Activated naive CD4-positive, alpha-beta T cell treated with anti-CD3 and anti-CD28 coated beads, Interleukin-2, amount 50 U/mL, for 16 hours (primary cell): ENCODE measurements at regions not wholly inside any gene's neighbourhood (a gene's known extent, or its start where the extent isn't known, plus 50 kb on each side); places are given as distances from the start of the nearest gene placed in this dataset.

ENCODE experiments used
- DNase-seq: peaks from one replicate; pipeline ENCODE4 v3.0.0-alpha.2; 2020

DNA sequence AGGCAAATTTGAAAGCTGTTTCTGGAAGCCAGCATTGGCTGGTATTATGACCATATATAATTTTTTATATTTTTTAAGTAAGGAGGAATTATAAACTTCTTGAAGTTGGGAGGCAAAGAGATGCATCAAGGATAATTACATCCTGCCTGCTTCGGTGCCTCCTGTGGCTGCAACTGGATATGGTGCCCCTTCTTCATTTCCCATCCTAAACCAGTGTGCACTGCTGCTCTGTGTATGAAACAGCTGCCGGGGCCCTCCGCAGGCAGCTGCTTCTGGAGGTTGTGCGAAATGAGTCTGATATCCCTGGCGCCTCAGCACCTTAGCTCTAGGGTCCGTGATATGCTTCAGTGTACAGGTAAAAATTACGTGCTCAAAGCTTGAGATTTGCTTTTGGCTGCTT, 304.2 kb downstream of the ENC1 start:
- no peak for DNase-seq

DNA sequence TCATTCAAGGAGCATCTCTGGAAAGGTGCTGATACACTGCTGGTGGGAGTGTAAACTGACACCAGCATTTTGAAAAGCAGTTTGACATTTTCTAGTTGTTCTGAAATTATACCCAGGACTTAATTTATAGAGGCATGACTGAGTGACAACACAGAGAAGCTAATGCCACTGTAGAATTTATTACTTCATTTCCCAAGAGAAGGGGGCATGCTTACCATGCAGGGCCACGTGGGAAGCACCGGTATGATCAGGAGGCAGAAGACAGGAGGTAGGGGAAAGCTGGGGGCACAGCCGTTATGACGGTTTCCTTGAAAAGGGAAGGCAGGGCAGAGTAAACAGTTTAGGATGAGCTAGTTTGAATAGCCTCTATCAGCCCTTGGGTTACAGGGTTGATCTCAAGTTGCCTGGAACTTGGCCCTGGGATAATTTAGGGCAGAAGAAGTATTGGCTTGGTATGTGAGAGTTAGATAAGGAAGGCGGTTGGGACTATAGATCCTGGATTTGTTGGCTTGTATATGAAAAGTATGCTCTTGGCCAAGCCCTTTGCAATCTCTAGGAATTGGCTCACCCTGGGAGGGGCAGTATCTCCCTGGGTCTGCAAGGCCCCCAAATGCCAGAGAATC, 305.7 kb downstream of the ENC1 start:
- DNase-seq, result no peak

- DNase-seq, result no peak
These were observed 306.3 kb downstream of the ENC1 start for GRCh38 chr5:74334062-74334761.

- DNase-seq, result no peak
These were observed 307.1 kb downstream of the ENC1 start for GRCh38 chr5:74333430-74333829.

DNA sequence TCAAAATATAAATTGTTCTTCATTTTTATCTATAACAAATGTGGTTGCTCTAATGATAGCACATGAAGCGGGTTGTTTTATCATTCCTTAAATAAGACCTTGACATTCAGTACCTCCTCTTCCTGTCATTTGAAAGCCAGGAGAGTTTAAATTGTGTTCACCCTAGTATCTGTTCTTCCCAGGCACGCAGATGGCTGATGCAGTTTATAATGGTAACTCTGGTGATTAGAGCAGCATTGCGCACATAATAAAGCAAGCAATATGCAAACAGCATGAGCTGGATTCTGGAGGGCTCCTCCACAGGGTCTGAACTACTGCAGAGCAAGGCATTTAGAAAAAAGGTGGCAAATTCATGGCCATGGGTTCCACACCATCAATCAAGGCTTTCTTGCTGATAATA, 307.8 kb downstream of the ENC1 start:
- DNase-seq, result no peak

DNA sequence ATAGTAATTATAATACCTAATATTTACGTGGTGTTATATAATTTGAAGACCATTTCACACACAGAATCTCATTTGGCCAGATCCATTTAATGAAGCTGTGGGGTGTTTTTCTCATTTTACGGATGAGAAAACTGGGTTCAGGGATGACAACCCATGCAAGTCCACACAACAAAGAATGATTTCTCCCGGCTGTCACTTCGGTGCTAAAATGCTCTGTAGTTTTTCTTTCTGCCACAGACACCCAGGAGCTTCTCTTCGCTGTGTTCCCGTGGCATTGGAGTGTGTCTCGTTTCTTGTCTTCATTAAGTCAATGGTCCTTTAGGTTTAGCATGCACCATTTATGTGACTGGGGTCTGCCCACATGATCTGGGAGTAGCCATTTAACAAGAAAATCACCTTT, 308.5 kb downstream of the ENC1 start:
- DNase-seq, result no peak

GRCh38 chr5:74328221-74328630, 312.3 kb downstream of the ENC1 start:
- DNase-seq, result no peak

GRCh38 chr5:74327339-74327685, 313.2 kb downstream of the ENC1 start:
- DNase-seq, result no peak

GRCh38 chr5:74326571-74327338, 313.8 kb downstream of the ENC1 start:
- DNase-seq, result peak; percentile 17

DNA sequence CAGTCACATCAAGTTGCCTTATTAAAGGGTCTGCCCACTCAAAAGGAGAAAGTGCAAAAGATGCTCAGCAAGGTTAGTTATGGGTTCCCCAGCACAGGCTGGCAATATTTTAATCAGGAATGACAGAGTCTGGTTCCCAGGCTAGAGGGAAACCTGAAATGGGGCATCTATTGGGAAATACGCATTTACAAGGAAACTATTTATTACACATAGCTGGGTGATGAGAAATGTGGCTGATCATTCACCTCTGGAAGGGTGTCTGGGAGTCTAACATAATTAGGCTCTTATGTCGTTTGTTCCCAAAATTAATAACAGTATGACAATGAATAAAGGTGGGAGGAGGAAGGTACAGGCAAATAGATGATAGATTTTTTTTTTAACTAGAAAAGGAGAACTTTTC, 314.7 kb downstream of the ENC1 start:
- no peak for DNase-seq

DNA sequence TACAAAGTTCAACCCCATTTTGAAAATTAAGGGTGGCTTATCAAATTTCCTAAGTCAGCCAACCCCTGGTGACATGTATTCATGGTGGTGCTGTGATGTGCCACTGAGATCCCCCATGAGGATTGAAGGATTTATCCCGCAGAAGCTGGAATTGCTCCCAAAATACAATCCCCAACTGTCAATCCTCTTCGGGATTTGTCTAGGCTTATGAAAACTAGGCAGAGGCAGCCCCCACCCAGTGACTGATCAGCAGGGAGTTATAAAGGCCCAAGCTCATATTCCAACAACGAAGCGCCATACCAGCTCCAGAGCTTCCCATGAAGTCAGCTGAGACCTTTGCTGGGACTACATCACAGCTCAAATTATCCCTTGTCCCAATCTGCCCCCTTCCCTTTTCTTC, 316.0 kb downstream of the ENC1 start:
- DNase-seq, result no peak

- no peak for DNase-seq
These were observed 317.6 kb downstream of the ENC1 start for GRCh38 chr5:74322944-74323343.

DNA sequence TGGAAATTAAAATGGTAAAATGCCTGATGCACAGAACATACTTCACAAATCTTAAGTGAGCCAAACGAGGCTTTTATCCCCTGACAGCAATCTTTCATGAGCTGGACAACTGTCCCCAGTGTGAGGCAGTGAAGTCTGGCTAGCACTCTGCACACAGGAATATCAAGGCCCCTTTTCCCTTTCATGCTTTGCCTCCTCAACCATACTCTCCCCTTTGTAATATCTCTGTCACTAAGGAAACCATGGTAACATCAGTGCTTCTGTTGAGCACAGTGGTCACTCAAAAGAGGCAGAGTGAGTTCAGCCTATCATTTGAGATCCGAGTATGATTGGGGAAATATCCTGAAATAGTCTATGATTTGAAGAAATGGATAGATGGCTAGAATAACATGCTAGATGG, 318.3 kb downstream of the ENC1 start:
- DNase-seq, result no peak

- DNase-seq, result no peak
These were observed 319.2 kb downstream of the ENC1 start for GRCh38 chr5:74321326-74321725.

GRCh38 chr5:74320526-74320925, 320.0 kb downstream of the ENC1 start:
- no peak for DNase-seq

DNA sequence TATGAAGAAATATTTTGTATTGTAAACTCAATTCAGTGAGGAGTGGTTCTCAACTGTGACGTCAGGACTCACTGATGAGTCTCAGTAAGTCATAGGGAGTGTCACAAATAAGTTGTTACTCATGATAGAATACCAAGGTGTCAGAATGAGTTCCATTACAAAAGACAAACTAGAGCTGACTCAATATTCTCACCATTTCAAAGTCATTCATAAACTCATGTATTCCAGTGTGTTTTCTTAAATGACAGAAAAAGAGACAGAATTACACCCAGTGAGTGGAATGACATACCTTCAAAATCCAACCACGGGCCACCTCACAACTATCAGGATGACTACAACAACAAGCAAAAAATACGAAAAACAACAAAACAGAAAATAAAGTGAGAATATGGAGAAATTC, 321.5 kb downstream of the ENC1 start:
- DNase-seq, result peak; percentile 12

GRCh38 chr5:74316064-74316603, 324.4 kb downstream of the ENC1 start:
- DNase-seq, result no peak

DNA sequence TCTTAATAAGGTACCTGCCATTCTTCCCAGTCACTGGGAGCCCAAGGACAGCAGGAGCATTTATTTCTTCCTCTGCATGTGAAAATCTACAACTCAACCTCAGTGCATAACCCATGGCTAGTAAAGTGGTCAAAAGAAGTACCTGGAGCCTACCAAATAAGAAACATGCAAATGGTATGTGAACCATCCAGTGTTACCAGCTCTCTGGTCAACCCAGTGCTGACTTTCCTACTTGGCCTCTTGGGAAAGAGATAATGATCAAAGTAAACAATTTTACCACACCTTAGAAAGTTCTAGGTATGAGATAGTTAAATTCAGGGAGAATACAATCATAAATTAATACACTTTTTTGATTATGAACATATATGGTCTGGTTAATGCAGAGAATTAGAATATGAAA, 325.6 kb downstream of the ENC1 start:
- DNase-seq, result no peak

DNA sequence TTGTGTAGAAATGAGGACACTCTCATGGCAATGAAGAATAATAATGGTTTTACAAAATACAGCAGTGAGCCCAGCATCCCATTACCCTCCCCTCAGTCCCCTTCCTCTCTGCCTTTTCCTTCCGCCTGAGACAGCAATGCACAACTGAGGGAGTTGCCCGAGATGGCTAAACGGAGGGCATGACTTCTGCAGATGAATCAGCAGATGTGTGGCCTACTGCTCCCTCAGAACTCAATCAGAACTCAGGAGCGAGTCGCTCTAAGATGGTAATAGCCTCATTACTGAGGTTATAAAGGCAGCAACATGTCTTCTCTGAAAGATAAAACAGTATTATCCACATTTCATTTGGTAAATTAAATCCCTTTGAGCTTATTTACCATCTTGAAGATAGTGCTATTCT, 326.6 kb downstream of the ENC1 start:
- no peak for DNase-seq

GRCh38 chr5:74312746-74313145, 327.8 kb downstream of the ENC1 start:
- DNase-seq, result no peak

- DNase-seq, result no peak
These were observed 328.6 kb downstream of the ENC1 start for GRCh38 chr5:74311961-74312360.

DNA sequence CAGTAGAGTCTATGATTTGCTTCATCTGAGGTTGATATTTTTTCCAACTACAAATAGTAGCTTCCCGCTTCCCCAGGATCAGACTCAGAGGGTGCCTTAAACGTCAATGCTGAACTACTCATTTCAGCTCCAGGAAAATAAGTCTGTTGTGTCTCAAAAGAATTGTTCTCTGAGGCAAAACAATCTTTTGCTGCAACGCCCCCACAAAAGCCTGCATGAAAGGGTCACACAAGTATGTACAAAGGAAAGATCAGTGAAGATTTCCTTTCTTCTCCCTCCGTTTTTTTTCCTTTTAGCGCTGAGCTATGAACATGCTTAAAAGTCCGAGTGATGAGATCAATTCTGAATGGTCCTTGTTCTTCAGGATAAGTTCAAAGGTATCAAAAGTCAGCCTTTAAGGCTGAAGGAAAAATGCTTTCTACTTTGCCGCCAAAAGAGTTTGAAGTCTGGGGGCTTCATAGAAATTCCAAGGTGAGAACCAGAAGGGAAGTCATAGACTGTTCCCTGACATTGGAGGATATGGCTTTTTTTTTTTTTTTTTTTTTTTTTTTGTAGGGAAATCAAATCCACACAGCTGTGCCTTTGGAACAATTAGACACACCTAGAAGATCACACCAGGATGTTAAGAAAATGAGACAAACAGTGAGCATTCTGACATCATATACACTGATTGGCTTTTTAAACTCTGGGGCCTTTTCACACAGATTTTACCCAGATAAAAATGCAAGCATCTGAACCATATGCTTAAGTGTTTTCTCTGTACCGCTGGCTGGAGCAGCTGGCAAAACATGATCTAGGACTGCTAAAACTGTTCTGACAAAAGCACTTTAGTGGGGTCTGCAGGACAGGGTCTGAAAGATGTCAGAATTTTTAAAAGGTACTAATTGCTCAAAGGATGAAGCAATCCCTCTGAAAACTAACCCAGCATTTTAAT, 329.3 kb downstream of the ENC1 start:
- DNase-seq, result no peak

- DNase-seq, result no peak
These were observed 330.1 kb downstream of the ENC1 start for GRCh38 chr5:74310386-74310785.
